ENCODE measurements at regions not wholly inside any gene's neighbourhood (a gene's known extent, or its start where the extent isn't known, plus 50 kb on each side); places are given as distances from the start of the nearest gene placed in this dataset.

DNA sequence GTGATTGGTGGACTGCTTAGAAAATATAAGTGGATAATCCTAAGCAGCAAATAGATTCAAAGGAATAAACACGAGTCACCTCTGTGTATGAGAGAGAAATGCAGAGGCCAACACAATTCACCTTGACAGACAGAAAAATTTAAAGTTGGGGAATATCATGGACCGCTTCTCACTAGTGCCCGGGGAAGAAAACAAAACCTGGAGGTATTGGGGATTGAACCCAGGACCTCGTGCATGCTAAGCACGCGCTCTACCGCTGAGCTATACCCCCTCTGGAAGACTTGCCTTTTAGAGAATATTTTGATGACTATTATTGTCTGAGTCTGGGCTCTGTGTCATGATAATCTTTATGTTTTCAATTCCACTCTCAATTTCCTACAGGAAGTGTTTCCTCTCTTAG lies 111.9 kb downstream of the TRIM27 start:
- TF ChIP-seq, protein P1, sequence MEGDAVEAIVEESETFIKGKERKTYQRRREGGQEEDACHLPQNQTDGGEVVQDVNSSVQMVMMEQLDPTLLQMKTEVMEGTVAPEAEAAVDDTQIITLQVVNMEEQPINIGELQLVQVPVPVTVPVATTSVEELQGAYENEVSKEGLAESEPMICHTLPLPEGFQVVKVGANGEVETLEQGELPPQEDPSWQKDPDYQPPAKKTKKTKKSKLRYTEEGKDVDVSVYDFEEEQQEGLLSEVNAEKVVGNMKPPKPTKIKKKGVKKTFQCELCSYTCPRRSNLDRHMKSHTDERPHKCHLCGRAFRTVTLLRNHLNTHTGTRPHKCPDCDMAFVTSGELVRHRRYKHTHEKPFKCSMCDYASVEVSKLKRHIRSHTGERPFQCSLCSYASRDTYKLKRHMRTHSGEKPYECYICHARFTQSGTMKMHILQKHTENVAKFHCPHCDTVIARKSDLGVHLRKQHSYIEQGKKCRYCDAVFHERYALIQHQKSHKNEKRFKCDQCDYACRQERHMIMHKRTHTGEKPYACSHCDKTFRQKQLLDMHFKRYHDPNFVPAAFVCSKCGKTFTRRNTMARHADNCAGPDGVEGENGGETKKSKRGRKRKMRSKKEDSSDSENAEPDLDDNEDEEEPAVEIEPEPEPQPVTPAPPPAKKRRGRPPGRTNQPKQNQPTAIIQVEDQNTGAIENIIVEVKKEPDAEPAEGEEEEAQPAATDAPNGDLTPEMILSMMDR (IDR thresholded peaks at IDR 0.05; ENCODE audit: borderline replicate concordance, insufficient read depth, low read depth, low read length): no peak
- no peak overlapping the region for H3K4me3 ChIP-seq (ENCODE audit: low read depth, low read length)

DNA sequence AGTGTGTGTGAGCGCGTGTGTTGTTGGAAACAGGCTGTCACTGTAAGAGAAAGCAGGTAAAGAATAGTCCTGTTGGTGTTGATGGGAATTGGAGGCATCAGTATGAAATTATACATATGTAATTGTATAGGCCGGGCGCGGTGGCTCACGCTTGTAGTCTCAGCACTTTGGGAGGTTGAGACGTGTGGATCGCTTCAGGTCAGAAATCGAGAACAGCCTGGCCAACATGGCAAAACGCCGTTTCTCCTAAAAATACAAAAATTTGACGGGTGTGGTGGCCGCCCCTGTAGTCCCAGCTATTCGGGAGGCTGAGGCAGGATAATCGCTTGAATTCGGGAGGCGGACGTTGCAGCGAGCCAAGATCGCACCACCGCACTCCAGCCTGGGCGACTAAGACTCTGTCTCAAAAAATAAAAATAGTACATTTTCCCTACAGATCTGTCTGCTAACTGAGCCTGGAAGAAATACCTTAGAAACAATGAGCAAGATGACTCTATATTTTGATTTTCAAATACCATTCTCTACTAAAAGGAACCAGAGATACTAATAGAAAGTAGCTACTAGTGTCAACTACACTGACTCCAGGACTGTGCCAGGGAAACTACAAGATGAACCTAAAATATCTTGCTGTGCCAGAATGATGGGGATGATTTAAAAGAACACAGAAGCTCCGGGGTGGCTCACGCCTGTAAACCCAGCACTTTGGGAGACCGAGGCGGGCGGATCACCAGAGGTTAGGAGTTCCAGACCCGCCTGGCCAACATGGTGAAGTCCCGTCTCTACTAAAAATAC lies 110.8 kb downstream of the TRIM27 start:
- TF ChIP-seq, protein P1 (IDR thresholded peaks at IDR 0.05; ENCODE audit: borderline replicate concordance, insufficient read depth, low read depth, low read length): no peak
- H3K4me3 ChIP-seq (ENCODE audit: low read depth, low read length): no peak overlapping the region

DNA sequence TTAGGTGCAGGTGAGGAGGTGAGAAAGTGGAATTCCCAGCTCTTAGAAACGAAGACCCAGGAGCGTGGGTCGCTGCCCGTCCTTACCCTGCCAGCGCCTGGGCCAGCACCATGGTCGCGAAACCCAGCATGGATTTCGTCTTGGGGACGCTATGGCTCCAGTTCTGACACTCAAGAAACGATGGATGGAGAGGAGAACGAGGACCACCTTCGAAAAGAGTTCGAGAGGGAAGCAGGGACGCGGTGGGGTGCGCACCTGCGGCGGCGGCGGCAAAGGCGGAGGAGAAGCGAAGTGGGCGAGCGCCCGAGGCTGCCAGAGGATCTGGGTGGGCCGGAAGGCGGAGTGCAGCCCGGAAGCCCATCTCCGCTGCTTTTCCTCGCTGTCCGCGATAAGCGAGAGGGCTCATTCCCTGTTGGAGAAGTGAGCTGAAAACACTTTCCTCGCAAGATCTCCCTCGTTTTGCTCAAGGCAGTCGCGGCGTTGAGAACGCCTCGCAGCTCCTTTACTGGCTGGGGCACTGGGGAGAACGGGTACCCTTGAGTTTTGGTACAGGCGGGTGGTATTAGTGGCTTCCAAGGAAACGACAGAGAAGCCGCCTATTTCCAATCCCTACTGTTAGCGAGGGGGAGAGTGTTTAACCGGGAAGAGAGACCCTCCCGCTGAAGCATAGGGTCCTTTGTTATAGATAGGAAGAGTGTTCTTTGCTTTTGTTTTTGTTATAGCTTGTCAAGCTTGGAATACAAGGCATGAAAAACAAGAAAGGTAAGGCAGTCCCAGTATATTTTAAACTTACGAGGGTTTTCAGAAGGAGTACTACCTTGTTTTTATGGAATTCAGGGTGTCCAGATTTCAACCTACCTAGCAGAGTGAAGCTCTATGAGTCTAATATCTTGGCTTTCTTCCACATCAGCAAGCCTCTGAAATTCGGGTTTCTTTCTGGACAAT lies 109.5 kb downstream of the TRIM27 start:
- H3K4me3 ChIP-seq (ENCODE audit: low read depth, low read length): no peak overlapping the region
- TF ChIP-seq, protein P1 (IDR thresholded peaks at IDR 0.05; ENCODE audit: borderline replicate concordance, insufficient read depth, low read depth, low read length): no peak

- TF ChIP-seq, protein P1 (IDR thresholded peaks at IDR 0.05; ENCODE audit: borderline replicate concordance, insufficient read depth, low read depth, low read length): no peak
- H3K4me3 ChIP-seq (ENCODE audit: low read depth, low read length): no peak overlapping the region
Measured at GRCh38 chr6:28816339-28816908, 107.4 kb downstream of the TRIM27 start.

DNA sequence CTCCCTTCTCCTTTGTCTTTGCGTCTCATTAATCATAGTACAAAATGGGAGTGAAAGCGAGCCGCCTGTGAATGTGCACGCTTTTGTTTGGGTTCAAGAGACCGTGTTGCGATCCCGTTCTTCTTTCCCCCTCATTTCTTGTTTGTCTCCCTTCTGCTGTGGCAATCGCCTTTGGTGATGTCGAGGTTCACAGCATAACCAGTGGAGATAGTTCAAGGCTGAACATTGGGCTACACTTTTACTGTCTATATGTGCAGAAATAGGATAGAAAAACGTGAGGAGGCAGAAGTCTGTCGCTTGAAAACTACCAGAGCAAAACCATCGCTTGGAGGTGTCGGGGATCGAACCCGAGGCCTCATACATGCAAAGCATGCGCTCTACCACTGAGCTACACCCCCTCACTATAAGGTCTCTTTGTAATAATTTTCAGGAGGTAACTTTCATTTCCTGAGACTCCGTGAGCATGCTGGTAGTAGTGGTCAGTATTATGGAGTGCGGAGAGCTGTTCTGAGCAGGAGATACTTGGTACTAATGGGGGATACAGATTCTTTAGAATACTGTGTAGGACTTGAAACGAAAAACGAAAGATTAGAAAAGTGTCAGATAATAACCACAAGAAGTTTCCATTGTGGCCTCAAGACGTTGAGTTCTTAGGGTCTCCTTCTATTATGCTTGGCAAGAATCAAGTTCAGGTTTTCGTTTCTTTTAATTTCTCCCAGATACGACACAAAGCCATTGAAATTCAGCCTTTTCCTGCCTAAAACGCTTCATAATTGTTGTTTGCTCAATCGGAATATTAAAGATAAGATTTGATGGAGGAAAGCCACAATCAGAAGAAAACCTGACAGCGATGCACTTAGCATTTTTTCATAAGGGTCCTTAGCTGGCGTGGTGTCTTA lies 106.6 kb downstream of the TRIM27 start:
- no peak overlapping the region for H3K4me3 ChIP-seq (ENCODE audit: low read depth, low read length)
- TF ChIP-seq, protein P1 (IDR thresholded peaks at IDR 0.05; ENCODE audit: borderline replicate concordance, insufficient read depth, low read depth, low read length): no peak

- TF ChIP-seq, protein P1 (IDR thresholded peaks at IDR 0.05; ENCODE audit: borderline replicate concordance, insufficient read depth, low read depth, low read length): no peak
- H3K4me3 ChIP-seq (ENCODE audit: low read depth, low read length): no peak overlapping the region
Measured at GRCh38 chr6:28817808-28818145, 106.0 kb downstream of the TRIM27 start.
